ENCODE measurements at regions not wholly inside any gene's neighbourhood (a gene's known extent, or its start where the extent isn't known, plus 50 kb on each side); places are given as distances from the start of the nearest gene placed in this dataset.

- no peaks in the 10 kb centered on the region for H3K27me3 ChIP-seq
- no peak for TF ChIP-seq Cebpa-rat (IDR thresholded peaks at IDR 0.05)
- no peak overlapping the region for H3K27ac ChIP-seq
- no peaks in the 10 kb centered on the region for H3K36me3 ChIP-seq
- no peaks in the 10 kb centered on the region for H3K9me3 ChIP-seq (replicated peaks in 1 of 11)
- no peaks in the 10 kb centered on the region; a peak in 1 of 20 replicates for H3K4me1 ChIP-seq
- no peak overlapping the region for H3K4me2 ChIP-seq
- H3K4me3 ChIP-seq: no peak overlapping the region
- no peaks in the 10 kb centered on the region for H4K20me1 ChIP-seq
- H3K9ac ChIP-seq: no peak overlapping the region
Measured at GRCh38 chr10:78594559-78595268, 474.1 kb upstream of the ZMIZ1 start.

GRCh38 chr10:78595269-78595619 is 473.5 kb upstream of the ZMIZ1 start:
- TF ChIP-seq Cebpa-rat (IDR thresholded peaks at IDR 0.05): no peak
- Histone ChIP-seq H3K9me3 (replicated peaks in 1 of 11) (no peaks in the 10 kb centered on the region), H4K20me1 (no peaks in the 10 kb centered on the region), H3K27me3 (no peaks in the 10 kb centered on the region), H3K4me1 (no peaks in the 10 kb centered on the region; a peak in 1 of 20 replicates), H3K9ac (no peak overlapping the region), H3K4me2 (no peak overlapping the region), H3K27ac (no peak overlapping the region), H3K36me3 (no peaks in the 10 kb centered on the region), H3K4me3 (no peak overlapping the region)

- no peaks in the 10 kb centered on the region for H3K36me3 ChIP-seq
- no peak overlapping the region for H3K27ac ChIP-seq
- no peaks in the 10 kb centered on the region for H4K20me1 ChIP-seq
- no peak overlapping the region for H3K9ac ChIP-seq
- H3K9me3 ChIP-seq (replicated peaks in 1 of 11): no peaks in the 10 kb centered on the region
- no peak overlapping the region for H3K4me2 ChIP-seq
- no peaks in the 10 kb centered on the region for H3K27me3 ChIP-seq
- H3K4me3 ChIP-seq: no peak overlapping the region
- H3K4me1 ChIP-seq: no peaks in the 10 kb centered on the region; a peak in 1 of 20 replicates
- no peak for TF ChIP-seq Cebpa-rat (IDR thresholded peaks at IDR 0.05)
Measured at GRCh38 chr10:78596556-78596955, 472.2 kb upstream of the ZMIZ1 start.

- no peak overlapping the region for H3K27ac ChIP-seq
- no peak overlapping the region for H3K4me3 ChIP-seq
- no peaks in the 10 kb centered on the region for H3K9me3 ChIP-seq (replicated peaks in 1 of 11)
- no peaks in the 10 kb centered on the region for H3K27me3 ChIP-seq
- no peaks in the 10 kb centered on the region for H3K36me3 ChIP-seq
- H3K4me2 ChIP-seq: no peak overlapping the region
- TF ChIP-seq Cebpa-rat (IDR thresholded peaks at IDR 0.05): no peak
- H4K20me1 ChIP-seq: no peaks in the 10 kb centered on the region
- no peaks in the 10 kb centered on the region; a peak in 1 of 20 replicates for H3K4me1 ChIP-seq
- H3K9ac ChIP-seq: no peak overlapping the region
Measured at GRCh38 chr10:78597796-78598555, 470.8 kb upstream of the ZMIZ1 start.

GRCh38 chr10:78599122-78599853 is 469.5 kb upstream of the ZMIZ1 start:
- no peak for TF ChIP-seq Cebpa-rat (IDR thresholded peaks at IDR 0.05)
- Histone ChIP-seq H3K9me3 (replicated peaks in 1 of 11) (no peaks in the 10 kb centered on the region), H3K4me1 (no peaks in the 10 kb centered on the region; a peak in 1 of 20 replicates), H3K27ac (no peak overlapping the region), H3K4me3 (no peak overlapping the region), H3K9ac (no peak overlapping the region), H4K20me1 (no peaks in the 10 kb centered on the region), H3K36me3 (no peaks in the 10 kb centered on the region), H3K4me2 (no peak overlapping the region), H3K27me3 (no peaks in the 10 kb centered on the region)

GRCh38 chr10:78600121-78600665 is 468.6 kb upstream of the ZMIZ1 start:
- Histone ChIP-seq H3K9ac (no peak overlapping the region), H3K4me3 (no peak overlapping the region), H3K27ac (no peak overlapping the region), H3K36me3 (no peaks in the 10 kb centered on the region), H3K27me3 (no peaks in the 10 kb centered on the region), H4K20me1 (no peaks in the 10 kb centered on the region), H3K4me1 (0 out of 20 replicates have a peak, but pooled peaks cover 0 to 5% (median 0%) of the 10 kb centered on the region in 10 experiments), H3K4me2 (no peak overlapping the region), H3K9me3 (replicated peaks in 1 of 11) (no peaks in the 10 kb centered on the region)
- no peak for TF ChIP-seq Cebpa-rat (IDR thresholded peaks at IDR 0.05)

- no peaks in the 10 kb centered on the region for H4K20me1 ChIP-seq
- H3K9me3 ChIP-seq (replicated peaks in 1 of 11): no peaks in the 10 kb centered on the region
- no peaks in the 10 kb centered on the region for H3K36me3 ChIP-seq
- H3K4me3 ChIP-seq: no peak overlapping the region
- TF ChIP-seq Cebpa-rat (IDR thresholded peaks at IDR 0.05): no peak
- H3K4me2 ChIP-seq: no peak overlapping the region
- 0 out of 20 replicates have a peak, but pooled peaks cover 0 to 5% (median 0%) of the 10 kb centered on the region in 10 experiments for H3K4me1 ChIP-seq
- H3K27me3 ChIP-seq: no peaks in the 10 kb centered on the region
- no peak overlapping the region for H3K27ac ChIP-seq
- H3K9ac ChIP-seq: no peak overlapping the region
Measured at GRCh38 chr10:78600740-78601139, 468.0 kb upstream of the ZMIZ1 start.

- H3K36me3 ChIP-seq: no peaks in the 10 kb centered on the region
- H3K27me3 ChIP-seq: no peaks in the 10 kb centered on the region
- H3K4me2 ChIP-seq: no peak overlapping the region
- H3K4me3 ChIP-seq: no peak overlapping the region
- H3K4me1 ChIP-seq: 0 out of 20 replicates have a peak, but pooled peaks cover 0 to 5% (median 0%) of the 10 kb centered on the region in 10 experiments
- no peaks in the 10 kb centered on the region for H4K20me1 ChIP-seq
- no peak overlapping the region for H3K27ac ChIP-seq
- no peak overlapping the region for H3K9ac ChIP-seq
- TF ChIP-seq Cebpa-rat (IDR thresholded peaks at IDR 0.05): no peak
- no peaks in the 10 kb centered on the region; a peak in 1 of 22 replicates for H3K9me3 ChIP-seq (replicated peaks in 1 of 11)
Measured at GRCh38 chr10:78602201-78602932, 466.4 kb upstream of the ZMIZ1 start.

All from BLaER1 treated with 17β-estradiol and CSF1 and Interleukin-3, amounts not matched to agents 10 nM and 100 nM (cell line).